T-helper 17 cell (primary cell): ENCODE measurements at regions not wholly inside any gene's neighbourhood (a gene's known extent, or its start where the extent isn't known, plus 50 kb on each side); places are given as distances from the start of the nearest gene placed in this dataset.
A peak's percentile ranks its signal among the peaks of the same experiment; 100 is the strongest.
"Not testable (repeated sequence)": the region's sequence is repeated elsewhere in the genome, so short reads cannot be mapped to it uniquely, and the experiment has no call there.

ENCODE experiments used
- ATAC-seq: fragments of 150-1000 bp; cut with Tn5 transposase; 2 replicates; pipeline ENCODE4 v1.10.0; 2021; ENCODE audit warnings: mild to moderate bottlenecking, moderate library complexity
- DNase-seq, 3 donors: peaks; one replicate each; pipeline versions ENCODE4 v3.0.0 to v3.0.0-alpha.2; 2020 to 2021
- H3K9me3 ChIP-seq: one replicate; pipeline ENCODE4 v1.7.0; 2013; ENCODE audit warnings: low read length, mild to moderate bottlenecking; ENCODE audit not compliant: control insufficient read depth, poor library complexity, severe bottlenecking
- H3K27ac Mint-ChIP-seq: one replicate; pipeline ENCODE4 v1.8.0; 2022; ENCODE audit warnings: mild to moderate bottlenecking, moderate library complexity, mixed read lengths
- H3K27me3 Mint-ChIP-seq: one replicate; pipeline ENCODE4 v1.8.0; 2022; ENCODE audit warnings: mixed read lengths
- H3K36me3 Mint-ChIP-seq: one replicate; pipeline ENCODE4 v1.8.0; 2022; ENCODE audit warnings: low read depth, mixed read lengths
- H3K4me1 Mint-ChIP-seq: one replicate; pipeline ENCODE4 v1.8.0; 2022; ENCODE audit warnings: mild to moderate bottlenecking, mixed read lengths
- H3K4me3 Mint-ChIP-seq: one replicate; pipeline ENCODE4 v1.8.0; 2022; ENCODE audit warnings: mild to moderate bottlenecking, moderate library complexity, mixed read lengths

GRCh38 chrY:12492218-12492617 is 208.8 kb upstream of the USP9Y start:
- ATAC-seq, result no peak
- no peak overlapping the region for H3K27ac Mint-ChIP-seq
- H3K27me3 Mint-ChIP-seq, result no peaks in the 10 kb centered on the region
- no peaks in the 10 kb centered on the region for H3K36me3 Mint-ChIP-seq
- no peak for DNase-seq
- H3K9me3 ChIP-seq, result no peaks in the 10 kb centered on the region
- H3K4me3 Mint-ChIP-seq, result no peak overlapping the region
- no peaks in the 10 kb centered on the region for H3K4me1 Mint-ChIP-seq

- no peaks in the 10 kb centered on the region for H3K9me3 ChIP-seq
- DNase-seq (no peak), ATAC-seq (no peak)
- Mint-ChIP-seq H3K36me3 (no peaks in the 10 kb centered on the region), H3K4me1 (peaks cover 3% of the 10 kb centered on the region), H3K27ac (no peak overlapping the region), H3K4me3 (no peak overlapping the region), H3K27me3 (no peaks in the 10 kb centered on the region)
These were observed 205.0 kb upstream of the USP9Y start for GRCh38 chrY:12496007-12496406.

GRCh38 chrY:12500096-12500495 is 200.9 kb upstream of the USP9Y start:
- H3K4me3 Mint-ChIP-seq, result no peak overlapping the region
- no peaks in the 10 kb centered on the region for H3K9me3 ChIP-seq
- ATAC-seq (no peak), DNase-seq (no peak)
- peaks cover 3% of the 10 kb centered on the region for H3K4me1 Mint-ChIP-seq
- H3K27me3 Mint-ChIP-seq, result no peaks in the 10 kb centered on the region
- no peaks in the 10 kb centered on the region for H3K36me3 Mint-ChIP-seq
- no peak overlapping the region for H3K27ac Mint-ChIP-seq

- not testable (repeated sequence) for H3K36me3 Mint-ChIP-seq, H3K9me3 ChIP-seq, H3K4me1 Mint-ChIP-seq, ATAC-seq, H3K4me3 Mint-ChIP-seq, H3K27me3 Mint-ChIP-seq, DNase-seq, H3K27ac Mint-ChIP-seq
These were observed 197.0 kb upstream of the USP9Y start for GRCh38 chrY:12504028-12504427.

- no peaks in the 10 kb centered on the region for H3K9me3 ChIP-seq
- ATAC-seq (no peak), DNase-seq (no peak)
- no peak overlapping the region for H3K4me3 Mint-ChIP-seq
- H3K27me3 Mint-ChIP-seq, result no peaks in the 10 kb centered on the region
- H3K27ac Mint-ChIP-seq, result no peak overlapping the region
- H3K36me3 Mint-ChIP-seq, result no peaks in the 10 kb centered on the region
- H3K4me1 Mint-ChIP-seq, result no peaks in the 10 kb centered on the region
These were observed 183.7 kb upstream of the USP9Y start for GRCh38 chrY:12517338-12517737.

- no peaks in the 10 kb centered on the region for H3K27me3 Mint-ChIP-seq
- no peak overlapping the region for H3K27ac Mint-ChIP-seq
- no peaks in the 10 kb centered on the region for H3K36me3 Mint-ChIP-seq
- no peak for DNase-seq
- no peak overlapping the region for H3K4me3 Mint-ChIP-seq
- H3K4me1 Mint-ChIP-seq, result no peaks in the 10 kb centered on the region
- no peaks in the 10 kb centered on the region for H3K9me3 ChIP-seq
- no peak for ATAC-seq
These were observed 175.8 kb upstream of the USP9Y start for GRCh38 chrY:12525206-12525605.

GRCh38 chrY:12526362-12527063 is 174.5 kb upstream of the USP9Y start:
- ATAC-seq (no peak), DNase-seq (no peak)
- no peak overlapping the region for H3K4me3 Mint-ChIP-seq
- H3K27ac Mint-ChIP-seq, result no peak overlapping the region
- peaks cover 3% of the 10 kb centered on the region for H3K4me1 Mint-ChIP-seq
- no peaks in the 10 kb centered on the region for H3K36me3 Mint-ChIP-seq
- no peaks in the 10 kb centered on the region for H3K27me3 Mint-ChIP-seq
- H3K9me3 ChIP-seq, result no peaks in the 10 kb centered on the region

GRCh38 chrY:12537226-12537854 is 163.7 kb upstream of the USP9Y start:
- Mint-ChIP-seq H3K27me3 (peaks cover 6% of the 10 kb centered on the region), H3K4me1 (peaks cover 5% of the 10 kb centered on the region), H3K4me3 (peak overlapping the region; percentile 73), H3K36me3 (no peaks in the 10 kb centered on the region), H3K27ac (no peak overlapping the region)
- no peaks in the 10 kb centered on the region for H3K9me3 ChIP-seq
- peak; percentile 39 for ATAC-seq
- no peak for DNase-seq

- ATAC-seq (no peak), DNase-seq (no peak)
- Mint-ChIP-seq H3K4me3 (no peak overlapping the region), H3K27me3 (no peaks in the 10 kb centered on the region), H3K4me1 (no peaks in the 10 kb centered on the region), H3K36me3 (peaks cover 5% of the 10 kb centered on the region), H3K27ac (no peak overlapping the region)
- H3K9me3 ChIP-seq, result no peaks in the 10 kb centered on the region
These were observed 154.1 kb upstream of the USP9Y start for GRCh38 chrY:12546746-12547420.

GRCh38 chrY:12552471-12553283 is 148.4 kb upstream of the USP9Y start:
- Mint-ChIP-seq H3K27ac (peak overlapping the region; percentile 49), H3K36me3 (peaks cover 5% of the 10 kb centered on the region), H3K4me3 (no peak overlapping the region), H3K4me1 (no peaks in the 10 kb centered on the region), H3K27me3 (no peaks in the 10 kb centered on the region)
- ATAC-seq (no peak), DNase-seq (no peak)
- H3K9me3 ChIP-seq, result no peaks in the 10 kb centered on the region

- peaks cover 5% of the 10 kb centered on the region for H3K36me3 Mint-ChIP-seq
- no peaks in the 10 kb centered on the region for H3K9me3 ChIP-seq
- ATAC-seq, result no peak
- no peaks in the 10 kb centered on the region for H3K4me1 Mint-ChIP-seq
- no peak overlapping the region for H3K27ac Mint-ChIP-seq
- H3K27me3 Mint-ChIP-seq, result no peaks in the 10 kb centered on the region
- no peak for DNase-seq
- no peak overlapping the region for H3K4me3 Mint-ChIP-seq
These were observed 147.1 kb upstream of the USP9Y start for GRCh38 chrY:12553909-12554308.

- no peak overlapping the region for H3K4me3 Mint-ChIP-seq
- no peaks in the 10 kb centered on the region for H3K4me1 Mint-ChIP-seq
- DNase-seq (no peak), ATAC-seq (no peak)
- H3K36me3 Mint-ChIP-seq, result peaks cover 2% of the 10 kb centered on the region
- no peaks in the 10 kb centered on the region for H3K27me3 Mint-ChIP-seq
- no peaks in the 10 kb centered on the region for H3K9me3 ChIP-seq
- H3K27ac Mint-ChIP-seq, result no peak overlapping the region
These were observed 146.0 kb upstream of the USP9Y start for GRCh38 chrY:12555005-12555404.

- Mint-ChIP-seq H3K27ac (no peak overlapping the region), H3K4me3 (no peak overlapping the region), H3K36me3 (no peaks in the 10 kb centered on the region), H3K4me1 (no peaks in the 10 kb centered on the region), H3K27me3 (no peaks in the 10 kb centered on the region)
- ATAC-seq (no peak), DNase-seq (no peak)
- H3K9me3 ChIP-seq, result no peaks in the 10 kb centered on the region
These were observed 142.0 kb upstream of the USP9Y start for GRCh38 chrY:12559007-12559406.
